ENCODE measurements at regions not wholly inside any gene's neighbourhood (a gene's known extent, or its start where the extent isn't known, plus 50 kb on each side); places are given as distances from the start of the nearest gene placed in this dataset.

GRCh38 chr14:25680934-25681333, 631.0 kb upstream of the STXBP6 start:
- TF ChIP-seq CTCF (IDR thresholded peaks at IDR 0.05; ENCODE audit: low read depth, low read length, poor library complexity, severe bottlenecking): no peak
- no peak for TF ChIP-seq EZH2phosphoT487 (IDR thresholded peaks at IDR 0.05; ENCODE audit: borderline replicate concordance, low read length)
